Type B pancreatic cell (in vitro differentiated cells): ENCODE measurements at regions not wholly inside any gene's neighbourhood (a gene's known extent, or its start where the extent isn't known, plus 50 kb on each side); places are given as distances from the start of the nearest gene placed in this dataset.

ENCODE experiments used
- DNase-seq: peaks from one replicate; pipeline ENCODE4 v3.0.0; 2021; ENCODE audit warnings: mixed read lengths; ENCODE audit not compliant: unreplicated experiment; ENCODE audit errors: extremely low spot score
- H3K27ac Mint-ChIP-seq: 2 replicates; pipeline ENCODE4 v1.8.0; 2021; ENCODE audit warnings: mild to moderate bottlenecking, mixed read lengths
- H3K27me3 Mint-ChIP-seq: 2 replicates; pipeline ENCODE4 v1.8.0; 2021; ENCODE audit warnings: mixed read lengths
- H3K36me3 Mint-ChIP-seq: 2 replicates; pipeline ENCODE4 v1.8.0; 2021; ENCODE audit warnings: mixed read lengths
- H3K4me1 Mint-ChIP-seq: one replicate; pipeline ENCODE4 v1.8.0; 2021; ENCODE audit warnings: mixed read lengths; ENCODE audit not compliant: unreplicated experiment
- H3K4me3 Mint-ChIP-seq: 2 replicates; pipeline ENCODE4 v1.8.0; 2021; ENCODE audit warnings: mild to moderate bottlenecking, mixed read lengths
- H3K9me3 Mint-ChIP-seq: 2 replicates; pipeline ENCODE4 v1.8.0; 2021; ENCODE audit warnings: mixed read lengths
- CTCF ChIP-seq: fragments of 200-600 bp; sonication (generic); conservative IDR thresholded peaks from 2 replicates; pipeline ENCODE4 v1.5.0; 2021; ENCODE audit warnings: antibody characterized with exemption, mild to moderate bottlenecking

DNA sequence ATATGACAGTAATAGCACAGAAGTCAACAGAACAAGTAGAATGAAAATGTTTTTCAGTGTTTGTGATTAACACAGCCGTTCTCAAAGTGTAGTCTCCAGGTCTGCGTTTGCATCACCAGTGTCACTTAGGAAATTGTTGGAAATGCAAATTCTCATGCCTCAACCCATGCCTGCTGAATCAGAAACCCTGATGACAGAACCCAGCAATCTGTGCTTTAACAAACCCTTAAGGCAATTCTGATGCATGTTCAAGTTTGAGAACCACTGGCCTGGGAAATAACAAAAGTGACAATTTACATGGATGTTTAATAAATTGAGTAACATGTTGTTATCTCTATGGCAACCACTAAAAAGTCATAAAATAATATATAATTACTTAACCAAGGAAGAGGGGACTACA is 103.1 kb upstream of the ATP11B start:
- no peak overlapping the region for H3K27ac Mint-ChIP-seq
- peaks cover 5% of the 10 kb centered on the region for H3K27me3 Mint-ChIP-seq
- no peak for DNase-seq
- no peak for TF ChIP-seq CTCF
- H3K4me3 Mint-ChIP-seq: no peak overlapping the region
- no peaks in the 10 kb centered on the region for H3K36me3 Mint-ChIP-seq
- no peaks in the 10 kb centered on the region for H3K4me1 Mint-ChIP-seq
- no peaks in the 10 kb centered on the region for H3K9me3 Mint-ChIP-seq

DNA sequence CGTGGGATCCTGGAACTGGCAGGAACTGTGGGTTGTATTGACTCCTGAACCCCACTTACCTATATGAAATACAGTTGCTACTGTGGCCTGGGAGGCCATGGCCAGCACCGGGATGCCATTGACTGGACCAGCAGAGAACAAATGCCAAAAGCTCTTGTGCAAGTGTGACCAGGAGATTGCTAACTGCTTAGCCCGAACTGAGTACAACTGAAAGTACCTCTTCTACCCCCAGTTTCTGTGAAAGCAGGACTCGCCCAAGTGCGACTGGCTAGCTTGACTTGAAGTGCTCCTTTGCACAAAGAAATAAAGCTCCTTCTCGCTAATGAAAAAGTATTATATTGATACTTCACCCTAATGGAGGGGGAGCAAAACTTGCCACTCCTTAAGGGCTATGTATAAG is 101.3 kb upstream of the ATP11B start:
- no peaks in the 10 kb centered on the region for H3K36me3 Mint-ChIP-seq
- H3K9me3 Mint-ChIP-seq: no peaks in the 10 kb centered on the region
- no peak for TF ChIP-seq CTCF
- no peak overlapping the region for H3K27ac Mint-ChIP-seq
- H3K27me3 Mint-ChIP-seq: no peaks in the 10 kb centered on the region
- H3K4me1 Mint-ChIP-seq: peaks cover 1% of the 10 kb centered on the region
- no peak for DNase-seq
- no peak overlapping the region for H3K4me3 Mint-ChIP-seq

- H3K27me3 Mint-ChIP-seq: no peaks in the 10 kb centered on the region
- peaks cover 5% of the 10 kb centered on the region for H3K4me1 Mint-ChIP-seq
- H3K27ac Mint-ChIP-seq: no peak overlapping the region
- no peaks in the 10 kb centered on the region for H3K9me3 Mint-ChIP-seq
- DNase-seq: no peak
- H3K36me3 Mint-ChIP-seq: no peaks in the 10 kb centered on the region
- H3K4me3 Mint-ChIP-seq: no peak overlapping the region
- TF ChIP-seq CTCF: no peak
Measured at GRCh38 chr3:182692695-182693094, 100.6 kb upstream of the ATP11B start.

GRCh38 chr3:182693723-182694122 is 99.6 kb upstream of the ATP11B start:
- Mint-ChIP-seq H3K4me1 (peaks cover 5% of the 10 kb centered on the region), H3K36me3 (no peaks in the 10 kb centered on the region), H3K27ac (no peak overlapping the region), H3K9me3 (no peaks in the 10 kb centered on the region), H3K4me3 (no peak overlapping the region), H3K27me3 (no peaks in the 10 kb centered on the region)
- TF ChIP-seq CTCF: no peak
- no peak for DNase-seq

DNA sequence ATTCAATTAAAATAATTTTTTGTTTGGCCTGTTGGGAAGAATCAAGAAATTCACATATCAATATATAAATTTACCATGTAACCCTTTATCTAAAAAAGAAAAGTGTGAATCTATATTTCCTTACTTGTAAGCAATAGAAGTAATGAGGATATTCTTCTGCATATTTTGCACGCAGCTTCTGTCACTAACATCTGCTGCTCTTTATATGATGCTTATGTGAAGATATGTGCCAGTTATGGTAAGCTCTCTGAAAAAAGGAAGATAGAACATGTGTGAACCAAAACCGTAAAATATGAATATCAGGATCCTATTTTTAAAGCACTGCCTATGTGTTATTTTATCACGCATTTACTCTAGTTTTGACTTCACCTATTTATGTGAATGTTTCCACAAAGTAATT is 96.4 kb upstream of the ATP11B start:
- Mint-ChIP-seq H3K4me1 (peaks cover 5% of the 10 kb centered on the region), H3K9me3 (peaks cover 4% of the 10 kb centered on the region)
- no peak for TF ChIP-seq CTCF

GRCh38 chr3:182697345-182697919 is 95.9 kb upstream of the ATP11B start:
- H3K36me3 Mint-ChIP-seq: no peaks in the 10 kb centered on the region
- H3K27me3 Mint-ChIP-seq: no peaks in the 10 kb centered on the region
- no peak overlapping the region for H3K27ac Mint-ChIP-seq
- TF ChIP-seq CTCF: no peak
- H3K4me1 Mint-ChIP-seq: peaks cover 5% of the 10 kb centered on the region
- no peak overlapping the region for H3K4me3 Mint-ChIP-seq
- DNase-seq: no peak
- peaks cover 5% of the 10 kb centered on the region for H3K9me3 Mint-ChIP-seq

More for the DNA sequence above, 96.4 kb upstream of the ATP11B start:
- H3K36me3 Mint-ChIP-seq: no peaks in the 10 kb centered on the region
- no peaks in the 10 kb centered on the region for H3K27me3 Mint-ChIP-seq
- no peak overlapping the region for H3K27ac Mint-ChIP-seq
- DNase-seq: no peak
- H3K4me3 Mint-ChIP-seq: no peak overlapping the region
